ENCODE measurements at regions not wholly inside any gene's neighbourhood (a gene's known extent, or its start where the extent isn't known, plus 50 kb on each side); places are given as distances from the start of the nearest gene placed in this dataset.

- no peak for TF ChIP-seq POLR2AphosphoS5 (IDR thresholded peaks at IDR 0.05)
- no peak for TF ChIP-seq POLR2A (IDR thresholded peaks at IDR 0.05)
- TF ChIP-seq CTCF (IDR thresholded peaks at IDR 0.05): no peak
Observed at GRCh38 chr10:61179771-61180170, 235.8 kb upstream of the RHOBTB1 start.

Data from breast epithelium (tissue), 3 donors.